ENCODE measurements at regions not wholly inside any gene's neighbourhood (a gene's known extent, or its start where the extent isn't known, plus 50 kb on each side); places are given as distances from the start of the nearest gene placed in this dataset.

DNA sequence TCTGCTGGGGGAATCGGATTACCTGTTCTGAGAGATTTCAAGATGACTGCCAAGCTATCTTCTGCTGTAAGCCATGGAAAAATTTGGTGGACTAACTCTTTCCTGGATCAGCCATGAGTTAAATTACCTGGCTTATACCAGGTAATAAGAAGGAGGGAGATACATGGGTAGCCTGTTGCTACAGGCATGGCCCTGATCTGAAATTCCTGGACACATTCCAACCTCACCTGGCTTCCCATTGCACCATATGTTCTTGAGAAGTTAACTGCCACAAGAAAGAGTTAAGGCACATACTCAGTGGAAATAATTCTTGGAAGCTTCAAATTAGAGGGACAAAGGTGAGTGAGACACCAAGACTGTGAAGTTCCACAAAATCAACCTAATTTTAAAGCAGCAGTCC is 371.3 kb downstream of the ACTL7B start:
- Histone ChIP-seq H3K9me3 (ENCODE audit: insufficient read depth, low read length) (no peaks in the 10 kb centered on the region), H3K9ac (ENCODE audit: low read length) (no peak overlapping the region), H3K27ac (ENCODE audit: low read length) (no peak overlapping the region), H3K4me1 (ENCODE audit: low read length) (no peaks in the 10 kb centered on the region), H3K4me2 (ENCODE audit: low read length) (no peak overlapping the region), H2AFZ (ENCODE audit: low read depth, low read length) (no peak overlapping the region), H3K4me3 (ENCODE audit: low read length) (no peak overlapping the region), H3K27me3 (ENCODE audit: low read depth, low read length) (0 out of 2 replicates have a peak, but pooled peaks cover 3% of the 10 kb centered on the region), H3K79me2 (ENCODE audit: low read length) (no peaks in the 10 kb centered on the region), H4K20me1 (ENCODE audit: insufficient read depth, low read length) (no peaks in the 10 kb centered on the region), H3K36me3 (replicated peaks; ENCODE audit: low read depth, low read length) (no peaks in the 10 kb centered on the region)
- TF ChIP-seq EZH2phosphoT487 (IDR thresholded peaks at IDR 0.05; ENCODE audit: low read depth): no peak
- TF ChIP-seq, protein P1, sequence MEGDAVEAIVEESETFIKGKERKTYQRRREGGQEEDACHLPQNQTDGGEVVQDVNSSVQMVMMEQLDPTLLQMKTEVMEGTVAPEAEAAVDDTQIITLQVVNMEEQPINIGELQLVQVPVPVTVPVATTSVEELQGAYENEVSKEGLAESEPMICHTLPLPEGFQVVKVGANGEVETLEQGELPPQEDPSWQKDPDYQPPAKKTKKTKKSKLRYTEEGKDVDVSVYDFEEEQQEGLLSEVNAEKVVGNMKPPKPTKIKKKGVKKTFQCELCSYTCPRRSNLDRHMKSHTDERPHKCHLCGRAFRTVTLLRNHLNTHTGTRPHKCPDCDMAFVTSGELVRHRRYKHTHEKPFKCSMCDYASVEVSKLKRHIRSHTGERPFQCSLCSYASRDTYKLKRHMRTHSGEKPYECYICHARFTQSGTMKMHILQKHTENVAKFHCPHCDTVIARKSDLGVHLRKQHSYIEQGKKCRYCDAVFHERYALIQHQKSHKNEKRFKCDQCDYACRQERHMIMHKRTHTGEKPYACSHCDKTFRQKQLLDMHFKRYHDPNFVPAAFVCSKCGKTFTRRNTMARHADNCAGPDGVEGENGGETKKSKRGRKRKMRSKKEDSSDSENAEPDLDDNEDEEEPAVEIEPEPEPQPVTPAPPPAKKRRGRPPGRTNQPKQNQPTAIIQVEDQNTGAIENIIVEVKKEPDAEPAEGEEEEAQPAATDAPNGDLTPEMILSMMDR (IDR thresholded peaks at IDR 0.05; ENCODE audit: low read depth, low read length): no peak

DNA sequence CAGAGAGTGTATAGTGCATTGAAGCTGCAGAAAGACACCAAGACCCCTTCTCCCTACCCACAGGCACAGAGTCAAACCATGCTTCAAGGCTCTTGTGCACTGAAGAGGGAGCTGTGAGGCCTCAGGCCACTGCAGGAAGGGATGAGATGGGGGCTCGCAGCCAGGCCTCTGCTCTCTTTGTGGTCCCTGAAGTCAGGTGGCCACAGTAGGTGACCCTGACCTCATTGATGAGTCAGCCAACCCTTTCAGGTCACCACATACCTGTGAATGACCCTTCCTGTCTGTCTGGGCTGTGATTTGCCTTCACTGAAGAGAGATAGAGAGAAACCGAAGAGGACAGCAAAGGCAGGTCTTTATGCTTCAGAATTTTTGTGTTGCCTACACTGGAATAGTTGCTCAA is 372.1 kb downstream of the ACTL7B start:
- TF ChIP-seq, protein P1 (IDR thresholded peaks at IDR 0.05; ENCODE audit: low read depth, low read length): no peak
- no peak for TF ChIP-seq EZH2phosphoT487 (IDR thresholded peaks at IDR 0.05; ENCODE audit: low read depth)
- no peaks in the 10 kb centered on the region for H3K79me2 ChIP-seq (ENCODE audit: low read length)
- no peak overlapping the region for H3K4me2 ChIP-seq (ENCODE audit: low read length)

DNA sequence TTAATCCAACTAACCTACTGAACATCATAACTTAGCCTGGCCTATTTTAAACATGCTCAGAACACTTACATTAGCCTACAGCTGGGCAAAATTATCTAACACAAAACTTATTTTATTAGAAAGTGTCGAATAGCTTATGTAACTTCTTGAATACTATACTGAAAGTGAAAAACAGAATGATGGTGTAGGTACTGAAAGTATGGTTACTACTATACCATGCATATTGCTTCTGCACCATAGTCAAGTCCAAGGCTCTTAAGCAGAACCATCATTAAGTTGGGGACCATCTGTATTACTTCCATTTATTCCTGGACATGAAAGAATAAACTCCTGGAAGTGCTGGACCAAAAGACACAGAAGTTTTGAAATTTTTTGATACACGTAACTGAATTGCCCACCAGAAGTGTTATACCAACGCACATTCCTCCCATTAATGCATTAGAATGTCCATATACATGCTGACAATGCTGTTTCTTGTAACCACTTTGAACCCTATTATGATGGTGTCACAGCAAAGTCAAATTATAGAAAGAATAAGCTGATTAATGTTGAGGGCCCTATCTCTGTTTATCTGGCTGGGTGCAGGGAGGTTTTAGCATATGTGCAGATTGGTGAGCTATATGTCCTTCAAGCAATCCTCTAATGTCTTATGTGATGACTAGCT is 375.7 kb downstream of the ACTL7B start:
- H3K9me3 ChIP-seq (ENCODE audit: insufficient read depth, low read length): no peaks in the 10 kb centered on the region
- no peak overlapping the region for H3K9ac ChIP-seq (ENCODE audit: low read length)
- no peak overlapping the region for H3K27ac ChIP-seq (ENCODE audit: low read length)
- H3K79me2 ChIP-seq (ENCODE audit: low read length): no peaks in the 10 kb centered on the region
- H4K20me1 ChIP-seq (ENCODE audit: insufficient read depth, low read length): no peaks in the 10 kb centered on the region
- H2AFZ ChIP-seq (ENCODE audit: low read depth, low read length): no peak overlapping the region
- H3K36me3 ChIP-seq (replicated peaks; ENCODE audit: low read depth, low read length): no peaks in the 10 kb centered on the region
- no peak for TF ChIP-seq EZH2phosphoT487 (IDR thresholded peaks at IDR 0.05; ENCODE audit: low read depth)
- TF ChIP-seq, protein P1 (IDR thresholded peaks at IDR 0.05; ENCODE audit: low read depth, low read length): no peak
- peaks cover 3% of the 10 kb centered on the region; the same call in 1 of the 2 replicates for H3K4me1 ChIP-seq (ENCODE audit: low read length)
- no peak overlapping the region for H3K4me3 ChIP-seq (ENCODE audit: low read length)
- H3K27me3 ChIP-seq (ENCODE audit: low read depth, low read length): no peaks in the 10 kb centered on the region
- H3K4me2 ChIP-seq (ENCODE audit: low read length): no peak overlapping the region

More for the DNA sequence above, 372.1 kb downstream of the ACTL7B start:
- no peak overlapping the region for H3K27ac ChIP-seq (ENCODE audit: low read length)
- no peak overlapping the region for H3K9ac ChIP-seq (ENCODE audit: low read length)
- H3K9me3 ChIP-seq (ENCODE audit: insufficient read depth, low read length): no peaks in the 10 kb centered on the region
- H3K4me1 ChIP-seq (ENCODE audit: low read length): peaks cover 2% of the 10 kb centered on the region; the same call in 1 of the 2 replicates
- H3K36me3 ChIP-seq (replicated peaks; ENCODE audit: low read depth, low read length): no peaks in the 10 kb centered on the region
- H4K20me1 ChIP-seq (ENCODE audit: insufficient read depth, low read length): no peaks in the 10 kb centered on the region
- no peak overlapping the region for H3K4me3 ChIP-seq (ENCODE audit: low read length)
- 0 out of 2 replicates have a peak, but pooled peaks cover 3% of the 10 kb centered on the region for H3K27me3 ChIP-seq (ENCODE audit: low read depth, low read length)
- H2AFZ ChIP-seq (ENCODE audit: low read depth, low read length): no peak overlapping the region

DNA sequence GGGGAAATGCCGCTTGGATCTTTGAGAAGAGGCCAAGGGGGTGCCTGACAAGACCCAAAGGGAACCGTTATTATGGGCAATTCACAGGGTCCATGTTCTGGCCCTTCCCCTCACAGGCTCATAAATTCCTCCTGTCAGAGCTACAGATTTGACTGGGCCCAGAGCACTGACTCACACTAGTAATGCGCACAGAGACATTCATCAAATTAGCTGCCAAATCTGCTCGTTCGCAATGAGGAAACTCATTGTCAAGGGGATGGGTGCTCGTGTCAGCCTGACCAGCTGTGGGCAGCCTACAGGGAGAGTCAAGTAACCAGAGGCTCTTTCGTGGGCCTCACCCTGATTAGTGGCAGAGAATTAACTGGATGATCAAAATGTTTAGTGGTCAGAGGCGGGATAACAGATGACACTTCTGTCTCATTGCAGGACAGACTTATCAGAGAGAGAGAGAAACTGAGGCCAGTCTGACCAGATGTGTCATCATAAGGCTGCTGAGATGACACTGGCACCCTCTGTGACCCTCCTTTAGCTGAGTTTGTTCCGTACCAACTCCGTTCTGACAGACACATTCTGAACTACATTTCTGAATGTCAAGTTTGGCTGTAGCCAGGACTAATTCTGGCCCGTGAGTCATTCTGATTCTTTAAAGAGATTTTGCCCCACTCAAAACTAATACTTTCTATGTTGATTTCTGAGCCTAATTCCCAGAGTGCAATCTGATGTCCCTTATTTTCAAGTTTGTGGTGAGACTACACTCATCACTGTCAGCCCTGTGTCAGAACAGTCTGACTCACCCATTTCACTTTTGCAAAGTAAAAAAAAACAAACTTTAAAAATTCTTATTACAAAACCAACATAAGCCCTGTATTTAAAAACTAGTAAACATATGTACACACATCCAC is 377.1 kb downstream of the ACTL7B start:
- H3K4me3 ChIP-seq (ENCODE audit: low read length): no peak overlapping the region
- no peak overlapping the region for H3K4me2 ChIP-seq (ENCODE audit: low read length)
- H3K9ac ChIP-seq (ENCODE audit: low read length): no peak overlapping the region
- no peaks in the 10 kb centered on the region for H3K9me3 ChIP-seq (ENCODE audit: insufficient read depth, low read length)
- TF ChIP-seq, protein P1 (IDR thresholded peaks at IDR 0.05; ENCODE audit: low read depth, low read length): no peak
- TF ChIP-seq EZH2phosphoT487 (IDR thresholded peaks at IDR 0.05; ENCODE audit: low read depth): no peak
- H3K27ac ChIP-seq (ENCODE audit: low read length): no peak overlapping the region
- no peaks in the 10 kb centered on the region for H3K36me3 ChIP-seq (replicated peaks; ENCODE audit: low read depth, low read length)
- no peaks in the 10 kb centered on the region for H4K20me1 ChIP-seq (ENCODE audit: insufficient read depth, low read length)
- peaks cover 3% of the 10 kb centered on the region; the same call in 1 of the 2 replicates for H3K4me1 ChIP-seq (ENCODE audit: low read length)
- H2AFZ ChIP-seq (ENCODE audit: low read depth, low read length): no peak overlapping the region
- peaks cover 3% of the 10 kb centered on the region; the same call in 1 of the 2 replicates for H3K27me3 ChIP-seq (ENCODE audit: low read depth, low read length)
- no peaks in the 10 kb centered on the region for H3K79me2 ChIP-seq (ENCODE audit: low read length)
